Cardiac fibroblast (primary cell): ENCODE measurements at regions not wholly inside any gene's neighbourhood (a gene's known extent, or its start where the extent isn't known, plus 50 kb on each side); places are given as distances from the start of the nearest gene placed in this dataset.

Experiments used
- DNase-seq, 2 donors: peaks; one replicate each; pipeline versions ENCODE4 v3.0.0 to v3.0.0-alpha.2; 2010; ENCODE audit warnings: low read depth in 2 of 2
- H3K4me3 ChIP-seq, 2 donors: replicated peaks in 1 of 2; 1 replicate in 1 of 2; 2 replicates in 1 of 2; pipeline ENCODE4 v1.5.1; 2011; ENCODE audit warnings: low read depth in 2 of 2, low read length in 2 of 2, mild to moderate bottlenecking in 2 of 2, moderate library complexity in 1 of 2
- TF ChIP-seq, protein P1 (sequence below): IDR thresholded peaks from one replicate; pipeline ENCODE4 v1.5.1; 2011; ENCODE audit warnings: low read depth, mild to moderate bottlenecking, low read length, inconsistent platforms

DNA sequence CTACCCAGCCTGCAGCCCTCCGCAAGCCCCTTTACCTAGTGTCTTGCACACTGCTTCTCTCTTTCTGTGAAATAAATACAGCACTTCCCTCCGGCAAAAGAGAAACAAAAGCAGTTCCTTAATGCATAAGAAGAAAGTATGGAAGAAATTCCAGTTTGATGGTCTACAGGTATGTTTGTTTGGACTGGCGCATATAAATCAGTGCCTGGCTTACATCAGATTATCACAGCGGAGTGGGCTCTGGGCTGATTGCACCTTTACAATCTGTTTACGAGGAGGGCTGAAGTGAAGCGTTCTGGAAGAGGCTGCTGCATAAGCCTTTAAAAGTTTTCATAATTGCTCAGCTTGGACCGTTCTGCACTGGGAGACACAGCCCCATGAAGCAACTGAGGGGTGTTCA is 153.5 kb upstream of the FOXF1 start:
- TF ChIP-seq, protein P1, sequence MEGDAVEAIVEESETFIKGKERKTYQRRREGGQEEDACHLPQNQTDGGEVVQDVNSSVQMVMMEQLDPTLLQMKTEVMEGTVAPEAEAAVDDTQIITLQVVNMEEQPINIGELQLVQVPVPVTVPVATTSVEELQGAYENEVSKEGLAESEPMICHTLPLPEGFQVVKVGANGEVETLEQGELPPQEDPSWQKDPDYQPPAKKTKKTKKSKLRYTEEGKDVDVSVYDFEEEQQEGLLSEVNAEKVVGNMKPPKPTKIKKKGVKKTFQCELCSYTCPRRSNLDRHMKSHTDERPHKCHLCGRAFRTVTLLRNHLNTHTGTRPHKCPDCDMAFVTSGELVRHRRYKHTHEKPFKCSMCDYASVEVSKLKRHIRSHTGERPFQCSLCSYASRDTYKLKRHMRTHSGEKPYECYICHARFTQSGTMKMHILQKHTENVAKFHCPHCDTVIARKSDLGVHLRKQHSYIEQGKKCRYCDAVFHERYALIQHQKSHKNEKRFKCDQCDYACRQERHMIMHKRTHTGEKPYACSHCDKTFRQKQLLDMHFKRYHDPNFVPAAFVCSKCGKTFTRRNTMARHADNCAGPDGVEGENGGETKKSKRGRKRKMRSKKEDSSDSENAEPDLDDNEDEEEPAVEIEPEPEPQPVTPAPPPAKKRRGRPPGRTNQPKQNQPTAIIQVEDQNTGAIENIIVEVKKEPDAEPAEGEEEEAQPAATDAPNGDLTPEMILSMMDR: no peak
- DNase-seq: no peak
- H3K4me3 ChIP-seq: no peak overlapping the region

DNA sequence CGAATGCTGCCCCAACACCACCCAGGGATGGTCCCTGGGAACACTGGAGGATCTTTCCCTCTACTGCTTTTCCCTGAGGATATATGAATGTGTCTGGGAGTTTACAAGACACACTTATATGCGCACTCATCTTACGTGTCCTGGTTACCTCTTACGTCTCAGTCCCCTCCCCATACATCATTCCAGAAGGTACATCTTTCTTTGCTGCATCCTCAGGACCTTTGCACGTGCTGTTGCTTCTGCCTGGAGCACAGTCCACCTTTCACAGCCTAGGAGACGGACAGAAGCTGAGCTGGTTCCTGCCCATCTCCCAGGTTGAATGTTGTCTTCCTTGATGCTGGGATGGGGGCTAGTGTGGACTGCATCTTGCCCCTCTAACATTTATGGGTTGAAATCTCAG is 153.0 kb upstream of the FOXF1 start:
- H3K4me3 ChIP-seq: no peak overlapping the region
- TF ChIP-seq, protein P1: no peak
- no peak for DNase-seq

- no peak for DNase-seq
- no peak overlapping the region for H3K4me3 ChIP-seq
- TF ChIP-seq, protein P1: no peak
These were observed 152.4 kb upstream of the FOXF1 start for GRCh38 chr16:86357950-86358349.

- H3K4me3 ChIP-seq: no peak overlapping the region
- TF ChIP-seq, protein P1: no peak
These were observed 150.8 kb upstream of the FOXF1 start for GRCh38 chr16:86359571-86359970.

GRCh38 chr16:86362155-86362849 is 148.0 kb upstream of the FOXF1 start:
- no peak overlapping the region for H3K4me3 ChIP-seq
- TF ChIP-seq, protein P1: no peak
- peak in 1 of 2 donors; percentile 20 for DNase-seq

More at GRCh38 chr16:86359571-86359970, 150.8 kb upstream of the FOXF1 start:
- DNase-seq: no peak

DNA sequence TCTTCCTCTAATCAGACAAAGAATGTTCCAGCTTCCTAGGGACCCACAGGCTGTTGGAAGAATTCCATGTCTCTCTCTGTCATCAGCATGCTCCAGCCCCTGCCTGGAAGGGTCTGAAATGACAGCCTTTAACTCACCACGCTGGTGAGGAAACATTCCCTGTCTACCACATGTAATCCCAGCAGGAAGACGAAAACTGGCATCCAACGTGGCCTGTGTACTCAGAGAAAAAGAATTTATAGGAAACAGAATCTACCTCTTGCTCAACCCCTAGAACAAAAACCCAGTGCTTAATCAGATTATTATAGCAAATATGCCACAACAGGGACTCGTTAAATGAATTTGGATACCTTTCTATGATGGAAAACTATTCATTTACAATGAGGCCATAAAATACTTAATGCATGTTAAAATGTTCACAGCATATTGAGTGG is 147.3 kb upstream of the FOXF1 start:
- no peak overlapping the region for H3K4me3 ChIP-seq
- TF ChIP-seq, protein P1: no peak
- peak; percentile 75 to 92 for DNase-seq
